DND-41 (cell line): ENCODE measurements at regions not wholly inside any gene's neighbourhood (a gene's known extent, or its start where the extent isn't known, plus 50 kb on each side); places are given as distances from the start of the nearest gene placed in this dataset.

Source experiments
- EZH2 ChIP-seq: IDR thresholded peaks from 3 replicates; pipeline ENCODE4 v1.6.1; 2012; ENCODE audit warnings: borderline replicate concordance, low read depth, mild to moderate bottlenecking, moderate library complexity, low read length, inconsistent platforms; ENCODE audit not compliant: severe bottlenecking
- TF ChIP-seq, protein P1 (sequence below): IDR thresholded peaks from 2 replicates; pipeline ENCODE4 v1.5.1; 2012; ENCODE audit warnings: borderline replicate concordance, low read length, moderate library complexity, mild to moderate bottlenecking; ENCODE audit not compliant: poor library complexity, severe bottlenecking; ENCODE audit errors: extremely low read depth

DNA sequence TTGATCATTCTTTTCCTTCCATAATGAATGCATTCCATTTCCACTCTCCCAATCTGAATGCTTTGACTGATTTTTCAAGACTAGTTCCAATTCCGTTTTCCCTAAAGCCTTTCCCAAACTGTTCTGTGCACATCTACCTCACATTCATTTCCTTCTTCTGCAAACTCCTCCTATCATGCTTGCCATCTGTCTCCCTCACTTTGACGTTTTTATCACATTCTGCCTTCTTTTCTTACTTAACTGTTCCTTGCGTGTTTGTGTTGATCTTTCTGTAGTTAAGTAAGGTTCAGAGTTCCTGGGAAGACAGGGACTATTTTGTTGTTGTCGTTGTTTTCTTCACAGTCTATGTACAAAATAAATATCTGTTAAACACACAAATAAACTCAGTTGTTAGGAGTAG, 179.0 kb downstream of the NXPE2 start:
- no peak for TF ChIP-seq EZH2
- TF ChIP-seq, protein P1, sequence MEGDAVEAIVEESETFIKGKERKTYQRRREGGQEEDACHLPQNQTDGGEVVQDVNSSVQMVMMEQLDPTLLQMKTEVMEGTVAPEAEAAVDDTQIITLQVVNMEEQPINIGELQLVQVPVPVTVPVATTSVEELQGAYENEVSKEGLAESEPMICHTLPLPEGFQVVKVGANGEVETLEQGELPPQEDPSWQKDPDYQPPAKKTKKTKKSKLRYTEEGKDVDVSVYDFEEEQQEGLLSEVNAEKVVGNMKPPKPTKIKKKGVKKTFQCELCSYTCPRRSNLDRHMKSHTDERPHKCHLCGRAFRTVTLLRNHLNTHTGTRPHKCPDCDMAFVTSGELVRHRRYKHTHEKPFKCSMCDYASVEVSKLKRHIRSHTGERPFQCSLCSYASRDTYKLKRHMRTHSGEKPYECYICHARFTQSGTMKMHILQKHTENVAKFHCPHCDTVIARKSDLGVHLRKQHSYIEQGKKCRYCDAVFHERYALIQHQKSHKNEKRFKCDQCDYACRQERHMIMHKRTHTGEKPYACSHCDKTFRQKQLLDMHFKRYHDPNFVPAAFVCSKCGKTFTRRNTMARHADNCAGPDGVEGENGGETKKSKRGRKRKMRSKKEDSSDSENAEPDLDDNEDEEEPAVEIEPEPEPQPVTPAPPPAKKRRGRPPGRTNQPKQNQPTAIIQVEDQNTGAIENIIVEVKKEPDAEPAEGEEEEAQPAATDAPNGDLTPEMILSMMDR: no peak
